ENCODE measurements at regions not wholly inside any gene's neighbourhood (a gene's known extent, or its start where the extent isn't known, plus 50 kb on each side); places are given as distances from the start of the nearest gene placed in this dataset.

GRCh38 chr4:62145276-62145675, 945.1 kb downstream of the ADGRL3 start:
- TF ChIP-seq CTCF (IDR thresholded peaks at IDR 0.05) = no peak
- no peak for TF ChIP-seq POLR2A (IDR thresholded peaks at IDR 0.05)

All from testis (tissue), 2 donors.